Kidney (tissue), 13 donors: ENCODE measurements at regions not wholly inside any gene's neighbourhood (a gene's known extent, or its start where the extent isn't known, plus 50 kb on each side); places are given as distances from the start of the nearest gene placed in this dataset.

Experiments used
- DNase-seq, 5 donors: peaks; one replicate each; pipeline ENCODE4 v3.0.0-alpha.2; 2013 to 2020
- FAIRE-seq: peaks from 2 replicates; lab custom pipeline; 2012; peaks lifted over from hg19 to GRCh38; lab: Jason Lieb, UNC
- H3K27ac ChIP-seq, 2 donors: one replicate each; pipeline ENCODE4 v1.7.0; 2013; ENCODE audit warnings: low read depth in 2 of 2, low read length in 2 of 2, inconsistent platforms in 1 of 2
- H3K27me3 ChIP-seq: one replicate; pipeline ENCODE4 v1.7.1; 2013; ENCODE audit warnings: low read length, inconsistent platforms; ENCODE audit not compliant: control insufficient read depth, insufficient read depth
- H3K36me3 ChIP-seq, 3 donors: one replicate each; pipeline versions ENCODE4 v1.7.0 to v1.7.1; 2013; ENCODE audit warnings: low read length in 3 of 3, control low read depth in 1 of 3, inconsistent platforms in 1 of 3; ENCODE audit not compliant: insufficient read depth in 3 of 3, control insufficient read depth in 2 of 3
- H3K4me1 ChIP-seq, 3 donors: one replicate each; pipeline versions ENCODE4 v1.7.0 to v1.7.1; 2013; ENCODE audit warnings: low read length in 3 of 3, inconsistent platforms in 1 of 3, low read depth in 1 of 3; ENCODE audit not compliant: control insufficient read depth in 2 of 3, insufficient read depth in 2 of 3
- H3K4me3 ChIP-seq, 3 donors: one replicate each; pipeline versions ENCODE4 v1.7.0 to v1.8.1; 2013; ENCODE audit warnings: low read length in 3 of 3, control low read depth in 1 of 3, inconsistent platforms in 1 of 3
- H3K9ac ChIP-seq, 3 donors: one replicate each; pipeline versions ENCODE4 v1.7.0 to v1.7.1; 2013; ENCODE audit warnings: low read length in 3 of 3, control low read depth in 1 of 3, inconsistent platforms in 1 of 3
- H3K9me3 ChIP-seq, 3 donors: one replicate each; pipeline versions ENCODE4 v1.7.0 to v1.7.1; 2013; ENCODE audit warnings: low read length in 3 of 3, control low read depth in 1 of 3, inconsistent platforms in 1 of 3; ENCODE audit not compliant: control insufficient read depth in 2 of 3, insufficient read depth in 1 of 3
- intact Hi-C: fragments of 100-400 bp; cut with DNase I; formaldehyde crosslinking; loops from one replicate; pipeline ENCODE4 v1.11.1; 2022
- TF ChIP-seq, protein P1 (sequence below): IDR thresholded peaks from 3 replicates; pipeline ENCODE4 v1.5.1; 2012; ENCODE audit warnings: mild to moderate bottlenecking, moderate library complexity, borderline replicate concordance; ENCODE audit not compliant: insufficient read depth; ENCODE audit errors: extremely low read depth
- donor health status: control.
- donor health status: control.
- donor health status: control.
- donor health status: control.
- donor health status: control.
- donor health status: DM: yes; HTN: yes; CAD: no.
- donor health status: Normal renal cell carcinoma (clear cell type).

GRCh38 chr7:20541608-20542349, 73.7 kb upstream of the ABCB5 start:
- FAIRE-seq (no peak), DNase-seq (no peak)
- H3K9ac ChIP-seq, result no peak overlapping the region
- no peaks in the 10 kb centered on the region for H3K9me3 ChIP-seq
- H3K4me3 ChIP-seq, result no peak overlapping the region
- H3K27me3 ChIP-seq, result no peaks in the 10 kb centered on the region
- intact Hi-C loops, result no loop called here
- TF ChIP-seq, protein P1, sequence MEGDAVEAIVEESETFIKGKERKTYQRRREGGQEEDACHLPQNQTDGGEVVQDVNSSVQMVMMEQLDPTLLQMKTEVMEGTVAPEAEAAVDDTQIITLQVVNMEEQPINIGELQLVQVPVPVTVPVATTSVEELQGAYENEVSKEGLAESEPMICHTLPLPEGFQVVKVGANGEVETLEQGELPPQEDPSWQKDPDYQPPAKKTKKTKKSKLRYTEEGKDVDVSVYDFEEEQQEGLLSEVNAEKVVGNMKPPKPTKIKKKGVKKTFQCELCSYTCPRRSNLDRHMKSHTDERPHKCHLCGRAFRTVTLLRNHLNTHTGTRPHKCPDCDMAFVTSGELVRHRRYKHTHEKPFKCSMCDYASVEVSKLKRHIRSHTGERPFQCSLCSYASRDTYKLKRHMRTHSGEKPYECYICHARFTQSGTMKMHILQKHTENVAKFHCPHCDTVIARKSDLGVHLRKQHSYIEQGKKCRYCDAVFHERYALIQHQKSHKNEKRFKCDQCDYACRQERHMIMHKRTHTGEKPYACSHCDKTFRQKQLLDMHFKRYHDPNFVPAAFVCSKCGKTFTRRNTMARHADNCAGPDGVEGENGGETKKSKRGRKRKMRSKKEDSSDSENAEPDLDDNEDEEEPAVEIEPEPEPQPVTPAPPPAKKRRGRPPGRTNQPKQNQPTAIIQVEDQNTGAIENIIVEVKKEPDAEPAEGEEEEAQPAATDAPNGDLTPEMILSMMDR, result no peak
- H3K4me1 ChIP-seq, result no peaks in the 10 kb centered on the region
- peak overlapping the region in 1 of 2 donors; percentile 47 for H3K27ac ChIP-seq
- no peaks in the 10 kb centered on the region for H3K36me3 ChIP-seq

DNA sequence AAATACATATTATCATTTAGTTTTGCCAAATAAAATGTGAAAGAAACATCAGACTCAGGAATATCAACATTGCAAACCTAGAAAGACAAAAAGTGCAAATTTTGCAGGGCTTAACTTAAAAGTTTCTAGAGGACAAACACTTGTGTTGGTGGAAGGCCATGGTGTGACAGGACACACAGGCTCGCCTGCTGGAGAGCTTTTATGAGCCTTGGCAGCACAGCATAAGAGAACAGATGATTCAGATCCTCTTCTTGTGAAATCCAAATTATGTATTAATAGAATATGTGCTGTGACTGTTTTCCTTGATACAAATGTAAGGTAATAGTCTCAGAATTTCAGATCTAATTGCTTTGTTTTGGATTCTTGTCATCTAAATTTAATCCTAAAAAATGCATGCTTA, 72.9 kb upstream of the ABCB5 start:
- Histone ChIP-seq H3K36me3 (no peaks in the 10 kb centered on the region), H3K4me3 (no peak overlapping the region), H3K9ac (no peak overlapping the region), H3K9me3 (no peaks in the 10 kb centered on the region), H3K27ac (no peak overlapping the region), H3K4me1 (no peaks in the 10 kb centered on the region), H3K27me3 (no peaks in the 10 kb centered on the region)
- peak in 2 of 5 donors; percentile 16 to 66 for DNase-seq
- intact Hi-C loops, result no loop called here
- TF ChIP-seq, protein P1, result no peak
- no peak for FAIRE-seq

- Histone ChIP-seq H3K36me3 (no peaks in the 10 kb centered on the region), H3K4me3 (no peak overlapping the region), H3K27ac (no peak overlapping the region), H3K4me1 (no peaks in the 10 kb centered on the region), H3K9ac (no peak overlapping the region), H3K27me3 (no peaks in the 10 kb centered on the region), H3K9me3 (no peaks in the 10 kb centered on the region)
- intact Hi-C loops, result no loop called here
- no peak for DNase-seq
- TF ChIP-seq, protein P1, result no peak
- no peak for FAIRE-seq
Observed at GRCh38 chr7:20543500-20543899, 72.0 kb upstream of the ABCB5 start.
